GM19468 (cell line): ENCODE measurements at regions not wholly inside any gene's neighbourhood (a gene's known extent, or its start where the extent isn't known, plus 50 kb on each side); places are given as distances from the start of the nearest gene placed in this dataset.

Experiments
- ATAC-seq: cut with Tn5 transposase; IDR thresholded peaks from one replicate; pipeline ENCODE4 v1.9.1; 2021; ENCODE audit warnings: mild to moderate bottlenecking, moderate library complexity, moderate number of reproducible peaks; ENCODE audit not compliant: unreplicated experiment; ENCODE audit errors: extremely low read depth

- no peak for ATAC-seq
These were observed 580.9 kb upstream of the CADM1 start for GRCh38 chr11:116085031-116085635.

- no peak for ATAC-seq
These were observed 580.3 kb upstream of the CADM1 start for GRCh38 chr11:116084511-116084910.

- ATAC-seq: no peak
These were observed 578.0 kb upstream of the CADM1 start for GRCh38 chr11:116082256-116082655.

- ATAC-seq: no peak
These were observed 575.4 kb upstream of the CADM1 start for GRCh38 chr11:116079580-116079979.

GRCh38 chr11:116078101-116078591, 573.9 kb upstream of the CADM1 start:
- ATAC-seq: no peak

GRCh38 chr11:116077092-116077491, 572.9 kb upstream of the CADM1 start:
- ATAC-seq: no peak

GRCh38 chr11:116073854-116074837, 569.9 kb upstream of the CADM1 start:
- ATAC-seq: peak; percentile 77

GRCh38 chr11:116072601-116073410, 568.6 kb upstream of the CADM1 start:
- no peak for ATAC-seq

GRCh38 chr11:116072133-116072532, 567.9 kb upstream of the CADM1 start:
- ATAC-seq: no peak

- no peak for ATAC-seq
These were observed 567.0 kb upstream of the CADM1 start for GRCh38 chr11:116071241-116071640.

GRCh38 chr11:116070520-116070919, 566.3 kb upstream of the CADM1 start:
- no peak for ATAC-seq

- ATAC-seq: no peak
These were observed 562.6 kb upstream of the CADM1 start for GRCh38 chr11:116066777-116067176.

GRCh38 chr11:116065986-116066385, 561.8 kb upstream of the CADM1 start:
- ATAC-seq: peak; percentile 63

GRCh38 chr11:116065191-116065895, 561.1 kb upstream of the CADM1 start:
- ATAC-seq: no peak

- no peak for ATAC-seq
These were observed 558.4 kb upstream of the CADM1 start for GRCh38 chr11:116062490-116063171.

- ATAC-seq: no peak
These were observed 557.9 kb upstream of the CADM1 start for GRCh38 chr11:116062129-116062489.

- no peak for ATAC-seq
These were observed 557.1 kb upstream of the CADM1 start for GRCh38 chr11:116061322-116061721.

GRCh38 chr11:116059919-116060318, 555.7 kb upstream of the CADM1 start:
- no peak for ATAC-seq

- ATAC-seq: no peak
These were observed 552.8 kb upstream of the CADM1 start for GRCh38 chr11:116057000-116057399.
